ENCODE measurements at regions not wholly inside any gene's neighbourhood (a gene's known extent, or its start where the extent isn't known, plus 50 kb on each side); places are given as distances from the start of the nearest gene placed in this dataset.

DNA sequence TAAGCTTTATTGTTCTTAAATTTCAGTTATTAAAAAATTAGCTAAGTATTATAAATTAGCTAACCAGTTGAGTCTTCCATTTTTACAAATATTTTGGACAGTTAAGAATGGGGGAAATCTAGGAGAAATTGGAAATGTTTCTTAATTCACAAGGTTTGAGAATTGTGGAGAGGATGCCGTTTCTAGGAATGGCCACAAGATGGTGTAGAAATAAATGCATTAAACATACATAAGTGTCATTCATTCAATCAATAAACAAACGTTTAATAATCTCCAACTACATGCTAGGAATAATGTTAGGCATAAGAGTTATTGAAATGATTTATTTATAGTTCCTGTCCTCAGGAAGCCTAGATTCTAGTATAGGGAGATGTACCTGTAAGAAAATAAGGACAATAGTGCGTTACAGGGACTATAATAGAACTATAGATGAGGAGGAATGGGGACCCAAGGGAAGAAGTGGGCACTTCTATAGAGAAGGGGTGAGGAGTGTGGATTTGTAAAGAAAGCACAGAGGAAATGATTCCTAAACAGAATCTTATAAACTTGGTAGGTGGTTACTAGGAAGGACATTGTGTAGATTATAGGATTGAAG is 195.7 kb upstream of the ANK2 start:
- ATAC-seq (ENCODE audit: low read depth) = no peak
- no peak overlapping the region for H3K14ac ChIP-seq (replicated peaks; ENCODE audit: low read depth, low read length)
- no peak overlapping the region for H3K18ac ChIP-seq (ENCODE audit: low read depth, low read length)
- no peak overlapping the region for H3K27ac ChIP-seq (ENCODE audit: insufficient read depth, low read length)
- WGBS, 2 experiments (ENCODE audit: extremely low coverage in 2 of 2, insufficient read length in 1 of 2) = 100% methylated on average over 1 of the region's 3 CpGs; no CpG with 5 or more reads in 1 of the 2 experiments
- in situ Hi-C loops (cut with MboI; ENCODE audit: low sequenced_read_pairs) (no loop called here), dilution Hi-C loops (cut with HindIII; ENCODE audit: low sequenced_read_pairs, unreplicated experiment) (no loop called here), intact Hi-C loops (cut with micrococcal nuclease) (loop anchor here (5.0 kb wide), 1 partner anchor 84 kb away; no protein-coding TSS in a partner anchor)
- BruUV-seq (replicated peaks) = no TSS peak
- H4K91ac ChIP-seq (ENCODE audit: insufficient read depth, low read depth, low read length) = no peak overlapping the region
- H3K9me1 ChIP-seq (ENCODE audit: insufficient read depth, low read length) = no peaks in the 10 kb centered on the region
- H3K36me3 ChIP-seq (ENCODE audit: control insufficient read depth, insufficient read depth, low read length) = no peaks in the 10 kb centered on the region
- no peaks in the 10 kb centered on the region for H4K20me1 ChIP-seq (ENCODE audit: insufficient read depth, low read length)
- ChIA-PET POLR2A (ENCODE audit: unreplicated experiment) (no interaction called here), CTCF (interaction anchor here (0.6 kb wide), 1 partner anchor 48 kb away, joined by 6 read pairs; no protein-coding TSS in a partner anchor)
- H2BK15ac ChIP-seq (ENCODE audit: low read depth, low read length) = no peak overlapping the region
- no peak overlapping the region for H3K23ac ChIP-seq (ENCODE audit: low read depth, low read length)
- no peak overlapping the region for H2AK5ac ChIP-seq (ENCODE audit: low read depth, low read length)
- no peaks in the 10 kb centered on the region for H3K27me3 ChIP-seq (ENCODE audit: control insufficient read depth, insufficient read depth, low read length)
- no peaks in the 10 kb centered on the region for H3K9me3 ChIP-seq (ENCODE audit: control insufficient read depth, insufficient read depth, low read length)
- H3K4me1 ChIP-seq (ENCODE audit: control insufficient read depth, insufficient read depth, low read length) = no peaks in the 10 kb centered on the region
- no peak overlapping the region for H3K4me2 ChIP-seq (ENCODE audit: low read depth, low read length)
- TF ChIP-seq, protein P1, sequence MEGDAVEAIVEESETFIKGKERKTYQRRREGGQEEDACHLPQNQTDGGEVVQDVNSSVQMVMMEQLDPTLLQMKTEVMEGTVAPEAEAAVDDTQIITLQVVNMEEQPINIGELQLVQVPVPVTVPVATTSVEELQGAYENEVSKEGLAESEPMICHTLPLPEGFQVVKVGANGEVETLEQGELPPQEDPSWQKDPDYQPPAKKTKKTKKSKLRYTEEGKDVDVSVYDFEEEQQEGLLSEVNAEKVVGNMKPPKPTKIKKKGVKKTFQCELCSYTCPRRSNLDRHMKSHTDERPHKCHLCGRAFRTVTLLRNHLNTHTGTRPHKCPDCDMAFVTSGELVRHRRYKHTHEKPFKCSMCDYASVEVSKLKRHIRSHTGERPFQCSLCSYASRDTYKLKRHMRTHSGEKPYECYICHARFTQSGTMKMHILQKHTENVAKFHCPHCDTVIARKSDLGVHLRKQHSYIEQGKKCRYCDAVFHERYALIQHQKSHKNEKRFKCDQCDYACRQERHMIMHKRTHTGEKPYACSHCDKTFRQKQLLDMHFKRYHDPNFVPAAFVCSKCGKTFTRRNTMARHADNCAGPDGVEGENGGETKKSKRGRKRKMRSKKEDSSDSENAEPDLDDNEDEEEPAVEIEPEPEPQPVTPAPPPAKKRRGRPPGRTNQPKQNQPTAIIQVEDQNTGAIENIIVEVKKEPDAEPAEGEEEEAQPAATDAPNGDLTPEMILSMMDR (conservative IDR thresholded peaks at IDR 0.05; ENCODE audit: low read depth, low read length) = peak; percentile 18; the same call in 1 of the 2 replicates
- TF ChIP-seq, protein P2, sequence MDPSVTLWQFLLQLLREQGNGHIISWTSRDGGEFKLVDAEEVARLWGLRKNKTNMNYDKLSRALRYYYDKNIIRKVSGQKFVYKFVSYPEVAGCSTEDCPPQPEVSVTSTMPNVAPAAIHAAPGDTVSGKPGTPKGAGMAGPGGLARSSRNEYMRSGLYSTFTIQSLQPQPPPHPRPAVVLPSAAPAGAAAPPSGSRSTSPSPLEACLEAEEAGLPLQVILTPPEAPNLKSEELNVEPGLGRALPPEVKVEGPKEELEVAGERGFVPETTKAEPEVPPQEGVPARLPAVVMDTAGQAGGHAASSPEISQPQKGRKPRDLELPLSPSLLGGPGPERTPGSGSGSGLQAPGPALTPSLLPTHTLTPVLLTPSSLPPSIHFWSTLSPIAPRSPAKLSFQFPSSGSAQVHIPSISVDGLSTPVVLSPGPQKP (IDR thresholded peaks at IDR 0.05; ENCODE audit: borderline replicate concordance, low read depth, low read length) = no peak
- H2BK5ac ChIP-seq (ENCODE audit: low read depth, low read length, poor library complexity, severe bottlenecking) = no peak overlapping the region
- H4K5ac ChIP-seq (ENCODE audit: low read depth, low read length) = no peak overlapping the region
- H3K79me1 ChIP-seq (ENCODE audit: low read depth in 1 of 2, low read length in 2 of 2) = no peaks in the 10 kb centered on the region
- H2BK20ac ChIP-seq (ENCODE audit: low read depth, low read length) = no peak overlapping the region
- no peak overlapping the region for H3K4me3 ChIP-seq (ENCODE audit: insufficient read depth, low read depth, low read length)
- H2AK9ac ChIP-seq (replicated peaks; ENCODE audit: low read depth, low read length, poor library complexity) = no peak overlapping the region
- H2BK120ac ChIP-seq (ENCODE audit: low read depth, low read length) = no peak overlapping the region
- no peak overlapping the region for H3K4ac ChIP-seq (ENCODE audit: low read depth, low read length)
- no peak overlapping the region for H2AFZ ChIP-seq (replicated peaks; ENCODE audit: low read length, poor library complexity)
- no peak overlapping the region for H4K8ac ChIP-seq (ENCODE audit: low read depth in 2 of 2, low read length in 2 of 2)
- no peak for DNase-seq
- no peak overlapping the region for H3K56ac ChIP-seq (ENCODE audit: extremely low read depth, insufficient read depth, low read length)
- H3K9ac ChIP-seq (ENCODE audit: low read depth, low read length) = no peak overlapping the region

Measured in IMR-90 (cell line).